ENCODE measurements at regions not wholly inside any gene's neighbourhood (a gene's known extent, or its start where the extent isn't known, plus 50 kb on each side); places are given as distances from the start of the nearest gene placed in this dataset.

DNA sequence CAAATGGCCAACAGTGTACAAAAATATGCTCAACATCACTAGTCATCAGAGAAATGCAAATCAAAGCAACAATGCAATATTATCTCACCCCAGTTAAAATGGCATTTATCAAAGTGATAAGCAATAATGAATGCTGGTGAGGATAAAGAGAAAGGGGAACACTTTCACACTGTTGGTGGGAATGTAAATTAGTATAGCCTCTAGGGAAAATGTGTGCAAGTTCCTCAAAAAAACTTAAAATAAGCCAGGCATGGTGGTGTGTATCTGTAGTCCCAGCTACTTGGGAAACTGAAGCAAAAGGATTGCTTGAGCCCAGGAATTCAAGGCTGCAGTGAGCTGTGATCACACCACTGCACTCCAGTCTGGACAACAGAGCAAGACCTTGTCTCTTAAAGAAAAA lies 572.1 kb downstream of the NLGN4X start:
- DNase-seq = no peak
- TF ChIP-seq GATA1 (IDR thresholded peaks at IDR 0.05; ENCODE audit: low read depth, low read length) (no peak), POLR2A (IDR thresholded peaks at IDR 0.05; ENCODE audit: low read length) (no peak)

DNA sequence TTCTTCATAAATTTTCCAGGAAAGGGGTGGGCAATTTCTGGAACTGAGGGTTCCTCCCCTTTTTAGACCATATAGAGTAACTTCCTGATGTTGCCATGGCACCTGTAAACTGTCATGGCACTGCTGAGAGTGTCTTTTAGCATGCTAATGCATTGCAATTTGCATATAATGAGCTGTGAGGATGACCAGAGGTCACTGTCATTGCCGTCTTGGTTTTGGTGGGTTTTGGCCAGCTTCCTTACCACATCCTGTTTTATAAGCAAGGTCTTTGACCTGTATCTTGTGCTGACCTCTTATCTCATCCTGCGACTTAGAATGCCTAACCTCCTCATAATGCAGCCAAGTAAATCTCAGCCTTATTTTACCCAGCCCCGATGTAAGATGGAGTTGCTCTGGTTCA lies 577.8 kb downstream of the NLGN4X start:
- no peak for DNase-seq
- TF ChIP-seq POLR2A (IDR thresholded peaks at IDR 0.05; ENCODE audit: low read length) (no peak), GATA1 (IDR thresholded peaks at IDR 0.05; ENCODE audit: low read depth, low read length) (no peak)

DNA sequence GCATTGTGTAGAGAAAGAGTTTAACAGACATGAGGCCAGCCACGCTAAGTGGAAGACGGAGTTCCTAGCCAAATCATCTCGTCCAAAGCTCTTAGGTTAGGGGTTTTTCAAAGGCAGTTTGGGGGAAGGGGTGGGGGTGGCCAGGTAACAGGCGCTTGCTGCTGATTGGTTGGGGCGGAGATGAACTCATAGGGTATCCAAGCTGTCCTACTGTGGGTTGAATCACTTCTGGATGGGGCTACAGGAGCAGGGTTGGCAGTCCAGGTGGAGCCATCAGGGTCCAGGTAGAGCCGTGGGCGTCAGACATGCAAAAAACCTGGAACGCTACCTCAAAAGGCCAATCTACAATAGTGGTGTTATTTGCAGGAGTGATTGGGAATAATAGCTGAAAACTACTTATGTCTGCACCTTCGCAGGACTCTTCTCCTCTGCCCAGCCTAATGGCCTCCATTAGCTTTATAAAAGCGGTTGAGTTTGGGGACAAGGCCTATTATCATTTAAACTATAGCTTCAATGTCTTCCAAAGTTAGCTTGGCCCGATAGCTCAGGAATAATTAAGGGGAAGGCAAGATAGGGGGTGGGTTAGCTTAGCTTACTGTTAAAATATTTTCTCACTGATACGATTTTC lies 579.6 kb downstream of the NLGN4X start:
- no peak for DNase-seq
- TF ChIP-seq POLR2A (IDR thresholded peaks at IDR 0.05; ENCODE audit: low read length) = no peak
- TF ChIP-seq GATA1 (IDR thresholded peaks at IDR 0.05; ENCODE audit: low read depth, low read length) = no peak

DNA sequence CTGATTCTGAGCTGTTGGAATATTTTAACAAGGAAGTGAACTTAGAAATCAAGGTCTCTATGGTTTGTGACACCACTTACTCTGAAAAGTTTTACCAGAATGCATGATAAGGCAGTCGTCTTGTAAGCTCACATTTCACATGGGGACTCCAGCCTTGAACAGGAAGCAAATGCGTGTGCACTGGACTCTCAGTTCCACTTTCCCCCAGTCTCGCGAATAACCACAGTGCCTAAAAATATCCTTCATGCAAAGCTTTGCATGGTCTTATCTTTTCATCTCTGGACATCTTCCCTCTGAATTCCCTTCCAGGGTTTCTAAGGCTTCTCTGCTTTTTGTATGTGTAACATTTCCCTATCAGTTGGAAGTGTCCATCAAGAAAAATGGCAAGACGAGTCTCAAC lies 581.8 kb downstream of the NLGN4X start:
- TF ChIP-seq GATA1 (IDR thresholded peaks at IDR 0.05; ENCODE audit: low read depth, low read length) = no peak
- TF ChIP-seq POLR2A (IDR thresholded peaks at IDR 0.05; ENCODE audit: low read length) = no peak
- DNase-seq = no peak

DNA sequence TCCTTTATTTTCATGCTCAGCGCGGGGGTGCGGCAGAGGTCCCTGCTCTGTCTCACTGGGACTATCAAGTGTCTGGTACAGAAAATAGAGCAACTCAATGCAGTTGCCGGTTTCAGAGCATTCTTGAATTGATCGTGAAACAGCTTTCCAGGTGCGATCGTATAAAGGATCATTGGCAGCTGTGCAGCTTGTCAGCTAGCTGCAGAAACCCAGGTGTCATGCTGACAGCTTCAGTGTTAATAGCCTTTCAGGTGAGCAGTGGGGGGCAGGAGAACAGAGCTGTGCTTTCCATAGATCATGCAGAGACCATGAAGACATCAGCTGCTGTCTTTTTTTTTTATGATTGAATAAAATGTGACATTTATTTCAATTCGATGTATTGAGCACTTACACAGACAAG lies 583.9 kb downstream of the NLGN4X start:
- TF ChIP-seq POLR2A (IDR thresholded peaks at IDR 0.05; ENCODE audit: low read length) (no peak), GATA1 (IDR thresholded peaks at IDR 0.05; ENCODE audit: low read depth, low read length) (no peak)

DNA sequence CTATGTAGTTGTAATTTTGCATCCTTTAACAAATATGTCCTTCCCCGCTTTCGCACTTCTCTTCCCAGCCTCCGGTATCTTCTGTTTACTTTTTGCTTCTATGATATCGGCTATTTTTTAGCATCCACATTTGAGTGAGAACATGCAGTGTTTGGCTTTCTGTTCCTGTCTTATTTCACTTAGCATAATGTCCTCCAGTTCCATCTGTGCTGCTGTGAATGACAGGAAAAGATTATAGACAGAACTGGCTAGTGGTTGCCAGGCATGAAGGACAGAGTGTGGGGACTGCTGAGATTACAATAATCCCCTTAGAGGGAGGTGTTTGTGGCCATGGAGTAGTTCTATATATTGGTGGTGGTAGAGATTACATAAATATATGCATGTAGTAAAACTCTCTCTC lies 588.6 kb downstream of the NLGN4X start:
- no peak for DNase-seq
- TF ChIP-seq POLR2A (IDR thresholded peaks at IDR 0.05; ENCODE audit: low read length) (no peak), GATA1 (IDR thresholded peaks at IDR 0.05; ENCODE audit: low read depth, low read length) (no peak)

More for the DNA sequence above, 583.9 kb downstream of the NLGN4X start:
- DNase-seq = no peak

DNA sequence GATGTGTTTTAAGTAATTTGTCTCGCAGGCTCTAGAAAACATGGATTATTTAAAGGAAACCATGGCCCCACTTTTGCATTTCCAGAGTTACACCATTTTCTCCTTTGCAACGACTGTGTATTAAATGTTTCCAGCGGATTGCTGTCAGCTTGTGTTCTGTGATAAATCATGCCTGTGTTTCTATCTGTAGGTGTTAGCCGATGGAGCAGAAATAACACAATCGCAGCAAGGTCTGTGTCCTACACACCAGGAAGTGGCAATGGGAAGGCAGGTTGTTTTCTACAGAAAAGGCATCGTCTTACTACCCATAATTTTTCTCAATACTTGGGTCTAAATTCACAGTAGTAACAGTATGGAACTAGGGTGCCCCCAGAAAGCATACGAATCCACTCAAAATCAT lies 590.1 kb downstream of the NLGN4X start:
- no peak for DNase-seq
- TF ChIP-seq POLR2A (IDR thresholded peaks at IDR 0.05; ENCODE audit: low read length) = no peak
- TF ChIP-seq GATA1 (IDR thresholded peaks at IDR 0.05; ENCODE audit: low read depth, low read length) = no peak

DNA sequence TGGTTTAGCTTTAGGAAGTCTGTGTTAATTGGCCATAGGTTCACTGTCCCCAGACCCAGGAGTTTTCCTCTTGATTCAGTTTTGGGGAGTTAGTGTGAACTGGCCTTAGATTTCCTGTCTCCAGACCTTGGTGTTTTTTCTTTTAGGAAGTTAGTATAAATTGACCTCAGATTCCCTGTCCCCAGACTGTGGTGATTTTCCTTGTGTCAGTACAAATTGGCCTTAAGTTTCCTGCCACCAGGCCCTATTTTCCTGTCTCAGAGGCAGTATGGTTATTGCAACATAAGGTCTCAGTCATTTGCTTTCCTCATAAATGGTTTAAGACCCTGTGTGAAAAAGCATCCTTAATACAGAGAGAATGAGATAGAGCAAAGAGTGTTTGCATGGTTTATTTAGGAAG lies 595.8 kb downstream of the NLGN4X start:
- no peak for DNase-seq
- no peak for TF ChIP-seq POLR2A (IDR thresholded peaks at IDR 0.05; ENCODE audit: low read length)
- TF ChIP-seq GATA1 (IDR thresholded peaks at IDR 0.05; ENCODE audit: low read depth, low read length) = no peak

DNA sequence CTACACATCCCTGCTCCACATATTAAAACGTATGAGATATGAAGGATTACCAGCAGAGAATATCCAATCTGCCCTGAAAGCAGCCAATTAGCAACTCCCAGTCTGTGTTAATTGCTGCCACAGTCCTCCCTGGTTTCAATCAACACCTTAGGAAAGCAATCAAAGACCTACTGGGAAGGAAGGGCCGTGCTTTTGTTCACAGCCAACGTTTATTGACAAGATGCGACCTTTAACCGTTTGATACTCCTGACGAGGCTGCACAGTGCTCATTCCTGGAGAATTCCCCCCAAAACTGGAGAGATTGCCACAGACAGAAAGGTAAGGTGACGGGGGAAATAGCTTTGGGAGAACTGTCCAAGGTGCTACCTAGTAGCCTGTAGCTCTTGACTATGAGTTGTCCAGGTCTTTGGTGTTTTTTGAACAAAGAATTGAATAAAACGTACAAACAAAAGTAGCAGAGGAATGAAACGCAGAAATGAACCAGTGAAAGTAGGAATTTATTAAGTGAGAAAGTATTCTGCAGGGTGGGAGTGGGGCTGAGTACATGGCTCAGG lies 596.5 kb downstream of the NLGN4X start:
- TF ChIP-seq GATA1 (IDR thresholded peaks at IDR 0.05; ENCODE audit: low read depth, low read length) (no peak), POLR2A (IDR thresholded peaks at IDR 0.05; ENCODE audit: low read length) (no peak)
- DNase-seq = no peak

DNA sequence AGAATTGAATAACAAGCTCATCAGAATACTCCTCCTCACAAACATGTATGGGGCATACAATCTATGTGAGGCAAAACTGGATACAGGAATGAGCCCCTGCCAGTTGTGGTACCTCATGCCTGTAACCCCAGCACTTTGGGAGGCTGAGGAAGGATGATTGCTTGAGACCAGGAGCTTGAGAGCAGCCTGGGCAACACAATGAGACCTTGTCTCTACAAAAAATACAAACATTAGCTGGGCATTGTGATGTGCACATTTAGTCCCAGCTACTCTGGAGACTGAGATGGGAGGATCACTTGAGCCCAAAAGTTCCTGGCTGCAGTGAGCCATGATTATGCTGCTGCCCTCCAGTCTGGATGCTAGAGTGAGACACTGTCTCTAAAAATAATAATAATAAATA lies 611.0 kb downstream of the NLGN4X start:
- TF ChIP-seq POLR2A (IDR thresholded peaks at IDR 0.05; ENCODE audit: low read length) = no peak
- TF ChIP-seq GATA1 (IDR thresholded peaks at IDR 0.05; ENCODE audit: low read depth, low read length) = no peak
- no peak for DNase-seq

DNA sequence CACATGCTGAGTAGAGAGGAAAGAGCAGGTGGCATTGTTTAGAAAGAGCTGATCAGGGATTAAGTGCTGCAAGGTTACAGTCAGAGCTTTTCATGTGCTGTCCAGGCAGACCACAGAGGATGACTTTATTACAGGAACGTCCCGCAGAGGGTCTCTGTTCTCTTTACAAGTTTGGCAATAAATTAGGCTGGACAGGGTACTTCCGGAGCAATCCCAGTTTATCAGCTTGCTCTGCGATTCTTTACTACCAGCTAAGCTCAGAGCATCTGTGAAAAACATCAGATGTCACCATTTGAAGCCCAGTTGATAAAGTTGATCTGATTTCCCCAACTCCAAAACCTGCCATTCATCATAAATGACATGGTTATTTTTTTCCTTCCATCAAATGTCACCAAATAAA lies 633.1 kb downstream of the NLGN4X start:
- no peak for DNase-seq
- TF ChIP-seq POLR2A (IDR thresholded peaks at IDR 0.05; ENCODE audit: low read length) = no peak
- TF ChIP-seq GATA1 (IDR thresholded peaks at IDR 0.05; ENCODE audit: low read depth, low read length) = no peak

DNA sequence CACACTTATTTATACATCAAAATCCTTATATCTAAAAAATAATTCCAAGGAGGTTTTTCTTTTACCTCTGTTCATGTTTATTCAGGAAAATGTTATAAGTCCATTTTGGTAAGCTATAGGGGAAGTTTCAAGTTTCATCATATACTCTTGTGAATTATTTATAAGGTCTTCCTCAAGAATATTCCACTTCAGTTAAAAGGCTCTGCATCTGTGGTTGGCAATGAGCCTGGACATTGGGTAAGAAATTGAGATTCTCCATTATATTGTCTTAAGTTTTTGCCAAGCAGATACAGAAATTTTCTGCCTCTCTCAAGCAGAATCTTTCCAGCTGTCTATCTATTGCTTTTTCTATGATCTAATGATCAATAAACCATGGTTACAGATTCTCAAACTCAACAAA lies 641.9 kb downstream of the NLGN4X start:
- TF ChIP-seq GATA1 (IDR thresholded peaks at IDR 0.05; ENCODE audit: low read depth, low read length) (no peak), POLR2A (IDR thresholded peaks at IDR 0.05; ENCODE audit: low read length) (no peak)
- DNase-seq = no peak

DNA sequence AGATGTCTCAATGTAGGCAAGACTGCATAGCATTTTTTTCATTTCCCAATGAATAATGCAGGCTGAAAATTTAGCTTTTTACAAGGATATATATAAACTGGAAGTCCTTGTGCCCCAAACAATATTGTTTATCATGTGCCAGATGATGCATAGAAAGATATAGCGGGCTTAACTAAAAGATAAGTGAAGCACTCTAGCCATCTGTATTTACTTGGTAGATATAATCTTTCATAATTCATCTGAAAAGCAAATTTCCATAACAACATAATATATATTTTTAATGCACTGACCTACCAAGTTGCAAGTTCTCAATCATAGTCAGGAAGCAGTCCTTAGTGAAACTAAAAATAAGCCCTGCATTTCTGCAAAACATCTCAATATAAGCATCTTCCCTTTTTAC lies 653.3 kb downstream of the NLGN4X start:
- DNase-seq = no peak
- TF ChIP-seq POLR2A (IDR thresholded peaks at IDR 0.05; ENCODE audit: low read length) = no peak
- TF ChIP-seq GATA1 (IDR thresholded peaks at IDR 0.05; ENCODE audit: low read depth, low read length) = no peak

DNA sequence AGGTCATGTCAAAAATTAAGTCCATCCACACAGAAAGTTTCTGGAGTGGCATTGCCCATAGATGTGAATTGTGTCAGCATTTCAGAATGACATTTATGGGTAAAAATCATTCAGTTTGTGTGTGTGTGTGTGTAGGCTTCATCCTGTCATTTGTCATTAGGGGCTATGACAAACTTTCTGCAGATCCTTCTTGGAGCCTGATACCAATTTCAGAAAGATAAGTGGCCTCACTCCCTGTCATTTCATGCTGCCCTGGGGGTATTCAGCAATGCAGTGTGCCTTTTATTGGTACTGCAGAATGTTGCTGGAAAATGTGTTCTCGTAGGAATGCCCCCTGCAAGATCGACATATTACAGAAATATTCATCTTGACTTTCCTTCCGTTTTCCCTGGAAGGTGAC lies 659.7 kb downstream of the NLGN4X start:
- no peak for DNase-seq
- TF ChIP-seq GATA1 (IDR thresholded peaks at IDR 0.05; ENCODE audit: low read depth, low read length) = no peak

DNA sequence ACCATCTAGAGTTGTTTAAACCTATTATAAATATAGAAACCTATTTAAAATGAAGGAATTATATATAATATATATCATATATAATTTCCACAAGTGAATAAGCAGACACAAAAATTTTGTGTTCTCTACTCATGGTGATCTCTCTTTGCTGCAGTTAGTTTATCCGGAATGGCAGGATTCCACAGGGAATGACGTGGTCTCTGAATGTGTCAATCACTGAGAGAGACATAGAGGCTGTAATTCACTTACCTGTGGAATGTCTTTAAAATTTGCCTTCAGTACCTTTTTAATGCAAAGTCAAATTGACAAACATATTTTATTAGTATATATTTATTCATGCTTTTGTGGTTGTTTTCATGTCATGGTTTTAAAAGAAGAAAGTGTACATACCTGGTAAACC lies 669.3 kb downstream of the NLGN4X start:
- DNase-seq = no peak
- TF ChIP-seq POLR2A (IDR thresholded peaks at IDR 0.05; ENCODE audit: low read length) = no peak
- TF ChIP-seq GATA1 (IDR thresholded peaks at IDR 0.05; ENCODE audit: low read depth, low read length) = no peak

DNA sequence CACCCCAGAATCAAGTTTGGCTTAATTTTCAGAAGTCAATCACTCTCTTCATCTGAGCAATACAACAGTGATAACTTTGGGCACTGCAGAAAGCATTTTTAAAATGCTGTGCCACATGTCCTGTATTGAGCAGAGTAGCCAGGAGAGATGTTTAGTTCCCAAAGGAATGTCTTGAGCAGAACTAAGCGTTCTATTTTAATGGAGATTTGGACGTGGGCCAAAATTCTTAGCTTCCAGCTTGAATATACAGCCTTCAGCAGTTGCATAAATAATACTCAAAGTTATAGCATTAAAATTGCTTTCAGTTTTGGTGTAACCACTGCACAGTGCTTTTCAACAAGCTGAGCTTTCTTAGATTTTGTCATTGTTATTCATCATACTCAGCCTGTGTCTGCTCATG lies 679.2 kb downstream of the NLGN4X start:
- TF ChIP-seq POLR2A (IDR thresholded peaks at IDR 0.05; ENCODE audit: low read length) (no peak), GATA1 (IDR thresholded peaks at IDR 0.05; ENCODE audit: low read depth, low read length) (no peak)
- no peak for DNase-seq

Data from erythroblast (primary cell).